ENCODE measurements at regions not wholly inside any gene's neighbourhood (a gene's known extent, or its start where the extent isn't known, plus 50 kb on each side); places are given as distances from the start of the nearest gene placed in this dataset.
"Not testable (repeated sequence)": the region's sequence is repeated elsewhere in the genome, so short reads cannot be mapped to it uniquely, and the experiment has no call there.

- no peak for DNase-seq
Measured at GRCh38 chr4:129747756-129748155, 651.8 kb downstream of the C4orf33 start.

- no peak for DNase-seq
Measured at GRCh38 chr4:129748991-129749390, 653.0 kb downstream of the C4orf33 start.

- no peak for DNase-seq
Measured at GRCh38 chr4:129751646-129752045, 655.7 kb downstream of the C4orf33 start.

- DNase-seq, result no peak
Measured at GRCh38 chr4:129783596-129783995, 687.6 kb downstream of the C4orf33 start.

GRCh38 chr4:129788486-129788885, 692.5 kb downstream of the C4orf33 start:
- no peak for DNase-seq

GRCh38 chr4:129804461-129804981, 708.6 kb downstream of the C4orf33 start:
- peak; percentile 87 for DNase-seq

GRCh38 chr4:129806986-129807385, 711.0 kb downstream of the C4orf33 start:
- no peak for DNase-seq

GRCh38 chr4:129808242-129808641, 712.3 kb downstream of the C4orf33 start:
- no peak for DNase-seq

GRCh38 chr4:129821073-129821472, 725.1 kb downstream of the C4orf33 start:
- no peak for DNase-seq

- DNase-seq, result no peak
Measured at GRCh38 chr4:129821963-129822362, 726.0 kb downstream of the C4orf33 start.

- no peak for DNase-seq
Measured at GRCh38 chr4:129822701-129823100, 726.7 kb downstream of the C4orf33 start.

GRCh38 chr4:129823105-129823504, 727.2 kb downstream of the C4orf33 start:
- DNase-seq, result no peak

- DNase-seq, result no peak
Measured at GRCh38 chr4:129829373-129829772, 733.4 kb downstream of the C4orf33 start.

- no peak for DNase-seq
Measured at GRCh38 chr4:129839687-129840086, 743.7 kb downstream of the C4orf33 start.

GRCh38 chr4:129842096-129842495, 746.1 kb downstream of the C4orf33 start:
- no peak for DNase-seq

- DNase-seq, result no peak
Measured at GRCh38 chr4:129852434-129852833, 756.5 kb downstream of the C4orf33 start.

GRCh38 chr4:129853685-129854467, 757.9 kb downstream of the C4orf33 start:
- DNase-seq, result not testable (repeated sequence)

GRCh38 chr4:129862461-129862860, 766.5 kb downstream of the C4orf33 start:
- no peak for DNase-seq

GRCh38 chr4:129863206-129863605, 767.3 kb downstream of the C4orf33 start:
- DNase-seq, result no peak

GRCh38 chr4:129883996-129884395, 788.0 kb downstream of the C4orf33 start:
- DNase-seq, result no peak

- no peak for DNase-seq
Measured at GRCh38 chr4:129897111-129897510, 801.2 kb downstream of the C4orf33 start.

GRCh38 chr4:129899849-129900248, 803.9 kb downstream of the C4orf33 start:
- DNase-seq, result no peak

- DNase-seq, result no peak
Measured at GRCh38 chr4:129900430-129900953, 804.5 kb downstream of the C4orf33 start.

GRCh38 chr4:129901205-129901604, 805.3 kb downstream of the C4orf33 start:
- no peak for DNase-seq

- DNase-seq, result no peak
Measured at GRCh38 chr4:129903861-129904260, 807.9 kb downstream of the C4orf33 start.
